ENCODE measurements at regions not wholly inside any gene's neighbourhood (a gene's known extent, or its start where the extent isn't known, plus 50 kb on each side); places are given as distances from the start of the nearest gene placed in this dataset.

DNA sequence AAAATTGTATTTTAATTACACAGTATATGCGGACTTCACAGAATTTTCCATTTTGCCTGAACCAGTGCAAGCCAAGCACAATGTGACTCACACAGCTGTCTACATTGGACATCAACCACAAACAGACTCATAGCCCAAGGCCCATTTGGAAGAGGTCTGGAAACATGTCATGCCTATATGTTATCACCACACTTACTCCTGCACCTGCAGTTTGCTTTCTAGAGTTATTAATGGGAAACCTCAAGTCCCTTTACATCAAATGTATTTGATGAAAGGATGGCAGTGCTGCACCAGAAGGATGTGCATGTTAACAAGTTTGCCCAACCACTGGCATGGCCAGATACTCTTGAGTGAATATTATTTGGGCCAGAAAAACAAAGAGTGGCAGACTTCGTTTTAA lies 548.9 kb upstream of the CDH2 start:
- Histone ChIP-seq H3K4me2 (ENCODE audit: low read depth, low read length, poor library complexity, severe bottlenecking) (no peak overlapping the region), H3K79me2 (ENCODE audit: insufficient read depth, low read length) (no peaks in the 10 kb centered on the region), H4K20me1 (ENCODE audit: insufficient read depth, low read length, poor library complexity, severe bottlenecking) (no peaks in the 10 kb centered on the region), H3K4me1 (ENCODE audit: insufficient read depth, low read length, poor library complexity, severe bottlenecking) (no peaks in the 10 kb centered on the region), H3K27me3 (ENCODE audit: insufficient read depth, low read length, poor library complexity, severe bottlenecking) (no peaks in the 10 kb centered on the region), H3K36me3 (ENCODE audit: insufficient read depth, low read length) (no peaks in the 10 kb centered on the region), H2AFZ (ENCODE audit: low read length) (no peak overlapping the region), H3F3A (ENCODE audit: low read depth) (no peaks in the 10 kb centered on the region), H3K4me3 (ENCODE audit: low read length, poor library complexity, severe bottlenecking) (no peak overlapping the region), H3K9me2 (replicated peaks; ENCODE audit: low read depth, low read length) (no peaks in the 10 kb centered on the region), H3K9me3 (ENCODE audit: insufficient read depth, low read depth, low read length) (no peaks in the 10 kb centered on the region), H3K9ac (ENCODE audit: low read depth, low read length, poor library complexity, severe bottlenecking) (no peak overlapping the region)
- TF ChIP-seq EZH2phosphoT487 (IDR thresholded peaks at IDR 0.05; ENCODE audit: borderline replicate concordance) = no peak
- TF ChIP-seq, protein P1, sequence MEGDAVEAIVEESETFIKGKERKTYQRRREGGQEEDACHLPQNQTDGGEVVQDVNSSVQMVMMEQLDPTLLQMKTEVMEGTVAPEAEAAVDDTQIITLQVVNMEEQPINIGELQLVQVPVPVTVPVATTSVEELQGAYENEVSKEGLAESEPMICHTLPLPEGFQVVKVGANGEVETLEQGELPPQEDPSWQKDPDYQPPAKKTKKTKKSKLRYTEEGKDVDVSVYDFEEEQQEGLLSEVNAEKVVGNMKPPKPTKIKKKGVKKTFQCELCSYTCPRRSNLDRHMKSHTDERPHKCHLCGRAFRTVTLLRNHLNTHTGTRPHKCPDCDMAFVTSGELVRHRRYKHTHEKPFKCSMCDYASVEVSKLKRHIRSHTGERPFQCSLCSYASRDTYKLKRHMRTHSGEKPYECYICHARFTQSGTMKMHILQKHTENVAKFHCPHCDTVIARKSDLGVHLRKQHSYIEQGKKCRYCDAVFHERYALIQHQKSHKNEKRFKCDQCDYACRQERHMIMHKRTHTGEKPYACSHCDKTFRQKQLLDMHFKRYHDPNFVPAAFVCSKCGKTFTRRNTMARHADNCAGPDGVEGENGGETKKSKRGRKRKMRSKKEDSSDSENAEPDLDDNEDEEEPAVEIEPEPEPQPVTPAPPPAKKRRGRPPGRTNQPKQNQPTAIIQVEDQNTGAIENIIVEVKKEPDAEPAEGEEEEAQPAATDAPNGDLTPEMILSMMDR (conservative IDR thresholded peaks at IDR 0.05; ENCODE audit: low read length) = no peak

DNA sequence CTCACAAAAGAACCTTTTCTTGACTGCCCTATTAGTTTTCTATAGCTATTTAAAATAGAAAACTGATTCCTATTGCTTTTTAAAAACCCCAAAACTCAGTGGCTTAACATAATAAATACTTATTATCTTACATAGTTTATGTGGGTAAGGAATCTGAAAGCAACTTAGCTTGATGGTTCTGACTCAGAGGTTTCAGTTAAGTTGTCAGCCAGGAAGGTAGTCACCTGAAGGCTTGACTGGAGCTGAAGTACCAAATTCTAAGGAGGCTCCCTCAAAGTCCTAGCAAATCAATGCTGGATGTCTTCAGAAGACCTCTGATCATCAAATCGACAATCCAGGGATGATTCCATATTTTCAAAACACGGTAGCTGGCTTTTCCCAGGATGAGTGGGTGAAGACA lies 546.6 kb upstream of the CDH2 start:
- H3K4me2 ChIP-seq (ENCODE audit: low read depth, low read length, poor library complexity, severe bottlenecking) = no peak overlapping the region
- no peak overlapping the region for H3K9ac ChIP-seq (ENCODE audit: low read depth, low read length, poor library complexity, severe bottlenecking)
- no peaks in the 10 kb centered on the region for H3K9me3 ChIP-seq (ENCODE audit: insufficient read depth, low read depth, low read length)
- no peaks in the 10 kb centered on the region for H3K36me3 ChIP-seq (ENCODE audit: insufficient read depth, low read length)
- H3K4me3 ChIP-seq (ENCODE audit: low read length, poor library complexity, severe bottlenecking) = no peak overlapping the region
- no peaks in the 10 kb centered on the region for H3K9me2 ChIP-seq (replicated peaks; ENCODE audit: low read depth, low read length)
- no peaks in the 10 kb centered on the region for H3K27me3 ChIP-seq (ENCODE audit: insufficient read depth, low read length, poor library complexity, severe bottlenecking)
- no peaks in the 10 kb centered on the region for H3K4me1 ChIP-seq (ENCODE audit: insufficient read depth, low read length, poor library complexity, severe bottlenecking)
- TF ChIP-seq, protein P1 (conservative IDR thresholded peaks at IDR 0.05; ENCODE audit: low read length) = no peak
- TF ChIP-seq EZH2phosphoT487 (IDR thresholded peaks at IDR 0.05; ENCODE audit: borderline replicate concordance) = no peak
- H3F3A ChIP-seq (ENCODE audit: low read depth) = no peaks in the 10 kb centered on the region
- no peaks in the 10 kb centered on the region for H3K79me2 ChIP-seq (ENCODE audit: insufficient read depth, low read length)
- no peak overlapping the region for H2AFZ ChIP-seq (ENCODE audit: low read length)
- no peaks in the 10 kb centered on the region for H4K20me1 ChIP-seq (ENCODE audit: insufficient read depth, low read length, poor library complexity, severe bottlenecking)

DNA sequence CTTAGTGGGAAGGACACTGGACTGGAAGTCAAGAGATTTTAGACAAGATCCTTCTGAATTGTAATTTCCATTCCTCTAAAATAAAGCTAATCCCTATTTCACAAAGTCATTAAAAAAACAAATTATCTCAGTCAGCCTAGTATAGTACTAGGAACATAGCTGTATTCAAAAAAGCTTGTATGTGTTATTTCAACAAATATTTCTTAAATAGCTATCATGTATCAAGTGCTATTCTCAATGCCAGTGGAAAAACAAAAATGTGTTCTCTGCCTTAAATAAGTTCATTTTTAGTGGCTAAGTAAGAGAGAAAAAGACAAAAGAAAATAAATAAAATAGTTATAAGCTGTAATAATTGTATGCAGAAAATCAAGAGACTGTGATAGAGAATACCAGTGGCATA lies 541.8 kb upstream of the CDH2 start:
- Histone ChIP-seq H3K4me2 (ENCODE audit: low read depth, low read length, poor library complexity, severe bottlenecking) (no peak overlapping the region), H3K27me3 (ENCODE audit: insufficient read depth, low read length, poor library complexity, severe bottlenecking) (no peaks in the 10 kb centered on the region), H3K9me2 (replicated peaks; ENCODE audit: low read depth, low read length) (no peaks in the 10 kb centered on the region), H3K9ac (ENCODE audit: low read depth, low read length, poor library complexity, severe bottlenecking) (no peak overlapping the region), H3K79me2 (ENCODE audit: insufficient read depth, low read length) (no peaks in the 10 kb centered on the region), H3K4me1 (ENCODE audit: insufficient read depth, low read length, poor library complexity, severe bottlenecking) (no peaks in the 10 kb centered on the region), H2AFZ (ENCODE audit: low read length) (no peak overlapping the region), H4K20me1 (ENCODE audit: insufficient read depth, low read length, poor library complexity, severe bottlenecking) (no peaks in the 10 kb centered on the region), H3F3A (ENCODE audit: low read depth) (no peaks in the 10 kb centered on the region), H3K4me3 (ENCODE audit: low read length, poor library complexity, severe bottlenecking) (no peak overlapping the region), H3K9me3 (ENCODE audit: insufficient read depth, low read depth, low read length) (no peaks in the 10 kb centered on the region), H3K36me3 (ENCODE audit: insufficient read depth, low read length) (no peaks in the 10 kb centered on the region)
- TF ChIP-seq EZH2phosphoT487 (IDR thresholded peaks at IDR 0.05; ENCODE audit: borderline replicate concordance) = no peak
- TF ChIP-seq, protein P1 (conservative IDR thresholded peaks at IDR 0.05; ENCODE audit: low read length) = no peak
